ENCODE measurements at regions not wholly inside any gene's neighbourhood (a gene's known extent, or its start where the extent isn't known, plus 50 kb on each side); places are given as distances from the start of the nearest gene placed in this dataset.
A peak's percentile ranks its signal among the peaks of the same experiment; 100 is the strongest.

GRCh38 chr7:25727446-25727845, 424.6 kb upstream of the NFE2L3 start:
- TF ChIP-seq CTCF (IDR thresholded peaks at IDR 0.05) (no peak), POLR2A (IDR thresholded peaks at IDR 0.05) (no peak)
- H3K4me1 ChIP-seq = peaks cover 21% of the 10 kb centered on the region
- no peaks in the 10 kb centered on the region for H3K9me3 ChIP-seq
- no peaks in the 10 kb centered on the region for H3K27me3 ChIP-seq
- intact Hi-C loops (cut with DNase I; ENCODE audit: low total_unique reads) = no loop called here
- H3K36me3 ChIP-seq (ENCODE audit: low read depth, missing control alignments) = no peaks in the 10 kb centered on the region
- WGBS, 2 donors = 68 to 84% methylated on average over 2 of the region's 2 CpGs
- H3K27ac ChIP-seq = no peak overlapping the region
- DNase-seq = no peak
- H3K4me3 ChIP-seq = no peak overlapping the region

DNA sequence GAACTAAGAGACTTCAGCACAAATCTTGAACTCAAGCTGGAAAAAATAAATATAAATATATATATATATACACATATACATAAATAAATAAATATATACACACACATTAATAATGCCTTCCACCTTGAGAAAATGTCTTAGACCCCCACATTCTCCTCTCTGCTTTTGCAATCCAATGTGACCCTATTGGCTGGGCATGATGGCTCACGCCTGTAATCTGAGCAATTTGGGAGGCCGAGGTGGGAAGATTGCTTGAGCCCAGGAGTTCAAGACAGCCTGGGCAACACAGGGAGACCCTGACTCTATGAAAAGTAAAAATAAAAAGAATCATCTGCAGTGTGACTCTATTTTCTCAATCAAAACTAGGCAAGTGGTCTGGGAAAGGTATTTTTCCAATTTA, 424.1 kb upstream of the NFE2L3 start:
- no peak for TF ChIP-seq CTCF (IDR thresholded peaks at IDR 0.05)
- no peak for TF ChIP-seq POLR2A (IDR thresholded peaks at IDR 0.05)
- DNase-seq = no peak
- peaks cover 22% of the 10 kb centered on the region for H3K4me1 ChIP-seq
- H3K36me3 ChIP-seq (ENCODE audit: low read depth, missing control alignments) = no peaks in the 10 kb centered on the region
- no peaks in the 10 kb centered on the region for H3K27me3 ChIP-seq
- H3K9me3 ChIP-seq = no peaks in the 10 kb centered on the region
- H3K4me3 ChIP-seq = no peak overlapping the region
- intact Hi-C loops (cut with DNase I; ENCODE audit: low total_unique reads) = no loop called here
- no peak overlapping the region for H3K27ac ChIP-seq
- 91 to 93% methylated on average over 2 of the region's 2 CpGs for WGBS, 2 donors

DNA sequence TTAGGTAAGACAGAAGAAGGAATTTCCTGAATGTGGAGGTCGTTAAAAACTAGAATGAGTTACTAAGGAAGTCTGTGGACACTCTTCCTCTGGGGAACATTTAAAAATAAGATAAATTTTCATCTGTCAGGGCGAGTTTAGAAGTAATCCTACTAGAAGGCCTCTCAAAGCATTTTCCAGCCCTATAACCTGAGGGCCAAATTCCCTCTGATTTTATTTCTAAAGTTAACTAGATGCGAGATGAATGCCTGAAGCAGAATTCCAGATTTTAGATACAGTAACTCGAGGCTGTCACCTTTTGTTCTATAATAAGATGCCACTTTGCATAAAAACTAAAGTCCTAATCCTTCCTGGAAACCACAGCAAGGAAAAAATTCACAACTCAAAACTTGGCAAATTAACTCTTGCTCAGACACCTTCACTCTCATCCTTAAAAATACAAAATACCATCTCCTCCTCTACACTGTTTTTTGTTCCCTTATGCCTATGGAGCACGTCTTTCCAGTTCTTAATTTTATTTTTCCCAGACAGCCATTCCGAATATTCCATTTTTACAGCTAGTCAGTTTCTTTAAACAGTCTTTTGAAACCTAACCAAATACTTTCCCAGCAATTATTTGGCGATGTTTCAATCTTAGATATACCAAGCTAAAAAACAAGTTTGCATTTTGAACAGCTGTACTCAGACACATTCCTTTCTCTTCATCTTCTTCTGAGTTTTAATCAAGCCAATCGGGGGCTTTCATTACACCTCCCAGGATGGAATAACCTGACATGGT, 420.7 kb upstream of the NFE2L3 start:
- Histone ChIP-seq H3K36me3 (ENCODE audit: low read depth, missing control alignments) (no peaks in the 10 kb centered on the region), H3K27ac (peak overlapping the region; percentile 57 to 79), H3K4me1 (peaks cover 31% of the 10 kb centered on the region), H3K9me3 (no peaks in the 10 kb centered on the region), H3K27me3 (no peaks in the 10 kb centered on the region), H3K4me3 (no peak overlapping the region)
- intact Hi-C loops (cut with DNase I; ENCODE audit: low total_unique reads) = no loop called here
- no peak for DNase-seq
- TF ChIP-seq CTCF (IDR thresholded peaks at IDR 0.05) = no peak
- no peak for TF ChIP-seq POLR2A (IDR thresholded peaks at IDR 0.05)
- WGBS, 2 donors = 23 to 35% methylated on average over 8 of the region's 8 CpGs

- Histone ChIP-seq H3K4me1 (peaks cover 33% of the 10 kb centered on the region), H3K36me3 (ENCODE audit: low read depth, missing control alignments) (no peaks in the 10 kb centered on the region), H3K27me3 (no peaks in the 10 kb centered on the region), H3K4me3 (no peak overlapping the region), H3K9me3 (no peaks in the 10 kb centered on the region), H3K27ac (peak overlapping the region; percentile 57 to 79)
- intact Hi-C loops (cut with DNase I; ENCODE audit: low total_unique reads) = no loop called here
- WGBS, 2 donors = 14 to 22% methylated on average over 3 of the region's 3 CpGs
- no peak for TF ChIP-seq CTCF (IDR thresholded peaks at IDR 0.05)
- no peak for TF ChIP-seq POLR2A (IDR thresholded peaks at IDR 0.05)
- no peak for DNase-seq
These were observed 420.2 kb upstream of the NFE2L3 start for GRCh38 chr7:25731846-25732245.

- peak overlapping the region in 1 of 2 donors; percentile 18 for H3K4me3 ChIP-seq
- no peaks in the 10 kb centered on the region for H3K9me3 ChIP-seq
- no peaks in the 10 kb centered on the region for H3K27me3 ChIP-seq
- no peak for DNase-seq
- TF ChIP-seq CTCF (IDR thresholded peaks at IDR 0.05) (no peak), POLR2A (IDR thresholded peaks at IDR 0.05) (no peak)
- intact Hi-C loops (cut with DNase I; ENCODE audit: low total_unique reads) = no loop called here
- no peaks in the 10 kb centered on the region for H3K36me3 ChIP-seq (ENCODE audit: low read depth, missing control alignments)
- peaks cover 33% of the 10 kb centered on the region for H3K4me1 ChIP-seq
- WGBS, 2 donors = 58 to 69% methylated on average over 12 of the region's 12 CpGs
- peak overlapping the region in 1 of 2 donors; percentile 57 for H3K27ac ChIP-seq
These were observed 419.2 kb upstream of the NFE2L3 start for GRCh38 chr7:25732766-25733217.

Measured in testis (tissue), 2 donors.